Neuronal stem cell (in vitro differentiated cells): ENCODE measurements at regions not wholly inside any gene's neighbourhood (a gene's known extent, or its start where the extent isn't known, plus 50 kb on each side); places are given as distances from the start of the nearest gene placed in this dataset.

Experiments
- DNase-seq: peaks from one replicate; pipeline ENCODE4 v3.0.0-alpha.2; 2013; ENCODE audit warnings: low spot score
- H2AFZ ChIP-seq: one replicate; pipeline ENCODE4 v1.6.1; 2013; ENCODE audit warnings: mild to moderate bottlenecking, low read length, inconsistent platforms
- H2AK5ac ChIP-seq: 2 replicates; pipeline ENCODE4 v1.6.1; 2013; ENCODE audit warnings: low read depth, mild to moderate bottlenecking, inconsistent platforms, low read length, moderate library complexity, mixed read lengths
- H2BK120ac ChIP-seq: 2 replicates; pipeline ENCODE4 v1.6.1; 2013; ENCODE audit warnings: low read depth, mild to moderate bottlenecking, inconsistent platforms, low read length, moderate library complexity, mixed read lengths
- H2BK12ac ChIP-seq: one replicate; pipeline ENCODE4 v1.6.1; 2013; ENCODE audit warnings: low read length, inconsistent platforms
- H2BK15ac ChIP-seq: 2 replicates; pipeline ENCODE4 v1.6.1; 2013; ENCODE audit warnings: mild to moderate bottlenecking, low read length, inconsistent platforms, mixed read lengths
- H2BK5ac ChIP-seq: one replicate; pipeline ENCODE4 v1.6.1; 2013; ENCODE audit warnings: inconsistent platforms, mild to moderate bottlenecking, low read length, moderate library complexity
- H3K14ac ChIP-seq: one replicate; pipeline ENCODE4 v1.6.1; 2013; ENCODE audit warnings: low read length, inconsistent platforms
- H3K18ac ChIP-seq: 2 replicates; pipeline ENCODE4 v1.6.1; 2013; ENCODE audit warnings: low read length, inconsistent platforms
- H3K23ac ChIP-seq: 2 replicates; pipeline ENCODE4 v1.6.1; 2013; ENCODE audit warnings: low read depth, mild to moderate bottlenecking, mixed read lengths, low read length, inconsistent platforms; ENCODE audit not compliant: poor library complexity
- H3K27ac ChIP-seq: replicated peaks from 3 replicates; pipeline ENCODE4 v1.5.1; 2013; ENCODE audit warnings: low read length, inconsistent platforms
- H3K27me3 ChIP-seq, 3 experiments: 2 replicates each; pipeline ENCODE4 v1.6.1; 2013; ENCODE audit warnings: low read length in 3 of 3, mild to moderate bottlenecking in 2 of 3, inconsistent platforms in 1 of 3, low read depth in 1 of 3, mixed read lengths in 1 of 3, moderate library complexity in 1 of 3; ENCODE audit not compliant: control insufficient read depth in 3 of 3, insufficient read depth in 3 of 3
- H3K36me3 ChIP-seq, 2 donors: replicated peaks in 1 of 2; 2 replicates each; pipeline ENCODE4 v1.6.1; 2013; ENCODE audit warnings: low read length in 2 of 2; ENCODE audit not compliant: control insufficient read depth in 2 of 2, insufficient read depth in 2 of 2
- H3K4ac ChIP-seq: 2 replicates; pipeline ENCODE4 v1.6.1; 2013; ENCODE audit warnings: inconsistent platforms, mild to moderate bottlenecking, low read length, moderate library complexity
- H3K4me1 ChIP-seq, 2 donors: 1 replicate in 1 of 2; 2 replicates in 1 of 2; pipeline ENCODE4 v1.6.1; 2013; ENCODE audit warnings: low read length in 2 of 2, low read depth in 1 of 2; ENCODE audit not compliant: control insufficient read depth in 2 of 2, insufficient read depth in 1 of 2
- H3K4me2 ChIP-seq: one replicate; pipeline ENCODE4 v1.6.1; 2013; ENCODE audit warnings: mild to moderate bottlenecking, low read length, inconsistent platforms; ENCODE audit not compliant: insufficient read depth, poor library complexity, severe bottlenecking
- H3K4me3 ChIP-seq, 2 donors: 2 replicates each; pipeline ENCODE4 v1.5.1; 2013; ENCODE audit warnings: low read length in 2 of 2, mild to moderate bottlenecking in 2 of 2, inconsistent platforms in 1 of 2, moderate library complexity in 1 of 2
- H3K79me1 ChIP-seq: one replicate; pipeline ENCODE4 v1.6.1; 2013; ENCODE audit warnings: low read depth, mild to moderate bottlenecking, inconsistent platforms, low read length, moderate library complexity
- H3K9ac ChIP-seq: one replicate; pipeline ENCODE4 v1.6.1; 2013; ENCODE audit warnings: mild to moderate bottlenecking, low read depth, low read length, inconsistent platforms; ENCODE audit not compliant: poor library complexity
- H3K9me3 ChIP-seq, 2 donors: replicated peaks in 1 of 2; 2 replicates each; pipeline versions ENCODE3 to v1.6.1; 2013; ENCODE audit warnings: low read length in 2 of 2, mild to moderate bottlenecking in 2 of 2, inconsistent platforms in 1 of 2, low read depth in 1 of 2, mixed read lengths in 1 of 2, moderate library complexity in 1 of 2; ENCODE audit not compliant: control insufficient read depth in 2 of 2, insufficient read depth in 1 of 2
- H4K8ac ChIP-seq: one replicate; pipeline ENCODE4 v1.6.1; 2013; ENCODE audit warnings: low read depth, mild to moderate bottlenecking, inconsistent platforms, low read length, moderate library complexity
- H4K91ac ChIP-seq: one replicate; pipeline ENCODE4 v1.6.1; 2013; ENCODE audit warnings: low read length, low read depth, mild to moderate bottlenecking, inconsistent platforms; ENCODE audit not compliant: poor library complexity
- WGBS, 2 donors: extraction: QIAGEN DNeasy Blood & Tissue Kit; methylation state at CpG; one replicate each; pipeline ENCODE4 v1.1.7; 2013; ENCODE audit warnings: missing lambda C conversion rate in 2 of 2, mixed read lengths in 1 of 2; ENCODE audit not compliant: insufficient read length in 2 of 2, insufficient replicate concordance in 1 of 2; ENCODE audit errors: extremely low coverage in 2 of 2; 5-methylcytosine and 5-hydroxymethylcytosine counted together

GRCh38 chr1:30575066-30575465 lies 148.3 kb downstream of the MATN1 start:
- no peak overlapping the region for H3K23ac ChIP-seq
- no peak overlapping the region for H2AK5ac ChIP-seq
- no peak overlapping the region for H3K18ac ChIP-seq
- H3K4me2 ChIP-seq, result no peak overlapping the region
- no peak overlapping the region for H2BK12ac ChIP-seq
- H3K9me3 ChIP-seq, result no peaks in the 10 kb centered on the region
- no peak overlapping the region for H2BK5ac ChIP-seq
- no peak overlapping the region for H2BK120ac ChIP-seq
- H3K4me1 ChIP-seq, result no peaks in the 10 kb centered on the region
- H3K36me3 ChIP-seq, result no peaks in the 10 kb centered on the region
- H4K91ac ChIP-seq, result no peak overlapping the region
- H3K4me3 ChIP-seq, result no peak overlapping the region
- H2AFZ ChIP-seq, result no peak overlapping the region
- H3K14ac ChIP-seq, result no peak overlapping the region
- H3K27ac ChIP-seq, result no peak overlapping the region
- no peak overlapping the region for H3K9ac ChIP-seq
- H4K8ac ChIP-seq, result no peak overlapping the region
- no peak overlapping the region for H2BK15ac ChIP-seq
- WGBS, 2 donors, result no CpG with 5 or more reads among the region's 5 CpGs
- H3K27me3 ChIP-seq, result no peaks in the 10 kb centered on the region
- H3K4ac ChIP-seq, result no peak overlapping the region
- no peak for DNase-seq
- H3K79me1 ChIP-seq, result no peaks in the 10 kb centered on the region

DNA sequence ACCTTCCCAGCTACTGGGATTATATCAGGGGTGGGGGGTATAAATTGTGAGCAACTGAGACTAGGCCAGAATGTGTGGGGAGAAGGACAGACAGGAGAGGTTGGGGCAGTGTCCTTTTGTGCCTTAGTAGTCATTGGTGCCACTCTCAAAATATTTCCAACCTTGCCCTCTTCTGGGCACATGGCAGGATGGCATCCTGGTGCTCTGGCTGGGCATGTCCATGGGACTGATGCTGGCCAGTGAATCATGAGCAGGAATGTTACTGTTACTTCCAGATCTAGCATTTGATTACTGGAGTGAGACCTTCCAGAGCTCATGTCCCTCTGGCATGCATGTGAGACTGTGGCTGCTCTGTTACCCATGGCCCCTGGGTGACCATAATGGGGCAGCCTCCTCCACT lies 151.2 kb downstream of the MATN1 start:
- H4K8ac ChIP-seq, result no peak overlapping the region
- H2AK5ac ChIP-seq, result no peak overlapping the region
- H2AFZ ChIP-seq, result no peak overlapping the region
- H3K9ac ChIP-seq, result no peak overlapping the region
- no peak overlapping the region for H4K91ac ChIP-seq
- no peak overlapping the region for H3K23ac ChIP-seq
- H3K9me3 ChIP-seq, result no peaks in the 10 kb centered on the region
- H3K4me2 ChIP-seq, result no peak overlapping the region
- H3K4me3 ChIP-seq, result no peak overlapping the region
- no peaks in the 10 kb centered on the region for H3K4me1 ChIP-seq
- H3K27me3 ChIP-seq, result no peaks in the 10 kb centered on the region
- H2BK15ac ChIP-seq, result no peak overlapping the region
- no peak overlapping the region for H3K18ac ChIP-seq
- no peak overlapping the region for H3K14ac ChIP-seq
- no peaks in the 10 kb centered on the region for H3K79me1 ChIP-seq
- H2BK12ac ChIP-seq, result no peak overlapping the region
- DNase-seq, result no peak
- H3K27ac ChIP-seq, result no peak overlapping the region
- no peak overlapping the region for H2BK120ac ChIP-seq
- no peaks in the 10 kb centered on the region for H3K36me3 ChIP-seq
- no peak overlapping the region for H3K4ac ChIP-seq
- H2BK5ac ChIP-seq, result no peak overlapping the region

- H2AK5ac ChIP-seq, result no peak overlapping the region
- H3K36me3 ChIP-seq, result no peaks in the 10 kb centered on the region
- no peak overlapping the region for H3K18ac ChIP-seq
- no peaks in the 10 kb centered on the region for H3K79me1 ChIP-seq
- DNase-seq, result no peak
- no peak overlapping the region for H2BK120ac ChIP-seq
- H3K23ac ChIP-seq, result no peak overlapping the region
- no peak overlapping the region for H3K14ac ChIP-seq
- no peak overlapping the region for H3K4ac ChIP-seq
- no peaks in the 10 kb centered on the region for H3K9me3 ChIP-seq
- no peak overlapping the region for H2BK15ac ChIP-seq
- no peak overlapping the region for H3K4me3 ChIP-seq
- H2BK5ac ChIP-seq, result no peak overlapping the region
- H3K4me2 ChIP-seq, result no peak overlapping the region
- no CpG with 5 or more reads among the region's 4 CpGs for WGBS, 2 donors
- H3K27me3 ChIP-seq, result no peaks in the 10 kb centered on the region
- H2AFZ ChIP-seq, result no peak overlapping the region
- H4K91ac ChIP-seq, result no peak overlapping the region
- no peak overlapping the region for H3K27ac ChIP-seq
- H3K4me1 ChIP-seq, result no peaks in the 10 kb centered on the region
- H2BK12ac ChIP-seq, result no peak overlapping the region
- no peak overlapping the region for H3K9ac ChIP-seq
- no peak overlapping the region for H4K8ac ChIP-seq
These were observed 152.0 kb downstream of the MATN1 start for GRCh38 chr1:30571380-30571779.

GRCh38 chr1:30569384-30569783 lies 154.0 kb downstream of the MATN1 start:
- no CpG with 5 or more reads among the region's 3 CpGs for whole genome bisulfite sequencing, 2 donors

More at GRCh38 chr1:30569384-30569783, 154.0 kb downstream of the MATN1 start:
- no peak overlapping the region for H3K4me2 ChIP-seq
- H3K9me3 ChIP-seq, result no peaks in the 10 kb centered on the region
- no peak overlapping the region for H3K9ac ChIP-seq
- no peaks in the 10 kb centered on the region for H3K4me1 ChIP-seq
- no peak overlapping the region for H4K8ac ChIP-seq
- no peak overlapping the region for H2BK120ac ChIP-seq
- H3K27ac ChIP-seq, result no peak overlapping the region
- no peak overlapping the region for H2BK5ac ChIP-seq
- no peaks in the 10 kb centered on the region for H3K79me1 ChIP-seq
- H3K27me3 ChIP-seq, result no peaks in the 10 kb centered on the region
- H3K36me3 ChIP-seq, result no peaks in the 10 kb centered on the region
- H3K18ac ChIP-seq, result no peak overlapping the region
- H2BK15ac ChIP-seq, result no peak overlapping the region
- H2AFZ ChIP-seq, result no peak overlapping the region
- no peak overlapping the region for H3K23ac ChIP-seq
- H4K91ac ChIP-seq, result no peak overlapping the region
- H3K14ac ChIP-seq, result no peak overlapping the region
- H3K4me3 ChIP-seq, result no peak overlapping the region
- no peak overlapping the region for H3K4ac ChIP-seq
- H2AK5ac ChIP-seq, result no peak overlapping the region
- no peak overlapping the region for H2BK12ac ChIP-seq
- DNase-seq, result no peak
